NOMO-1 treated with DMSO at 0.1 percent for 48 hours (cell line): ENCODE measurements at regions not wholly inside any gene's neighbourhood (a gene's known extent, or its start where the extent isn't known, plus 50 kb on each side); places are given as distances from the start of the nearest gene placed in this dataset.

Experiments used
- DNase-seq: peaks from one replicate; lab custom pipeline; 2025; ENCODE audit not compliant: unreplicated experiment; lab: John Stamatoyannopoulos, UW

DNA sequence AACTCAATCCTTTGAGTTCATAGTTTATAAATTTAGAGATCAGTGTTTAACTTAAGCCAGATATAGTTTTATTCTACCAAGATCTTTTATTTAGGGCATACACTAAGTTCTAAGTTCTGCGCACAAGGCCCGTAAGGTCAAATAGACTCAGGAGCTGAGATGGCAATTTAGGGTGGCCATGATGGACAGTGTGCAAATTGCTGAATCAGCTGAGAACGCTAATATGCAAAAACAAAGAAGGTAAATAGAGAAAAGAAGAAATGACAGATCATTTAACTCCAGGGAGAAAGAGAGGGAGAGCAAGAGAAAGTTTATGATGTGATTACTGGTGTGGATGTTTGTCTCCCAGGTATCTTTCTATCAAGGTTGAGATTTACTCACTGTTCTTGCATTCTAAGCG, 678.5 kb downstream of the OTOL1 start:
- no peak for DNase-seq

DNA sequence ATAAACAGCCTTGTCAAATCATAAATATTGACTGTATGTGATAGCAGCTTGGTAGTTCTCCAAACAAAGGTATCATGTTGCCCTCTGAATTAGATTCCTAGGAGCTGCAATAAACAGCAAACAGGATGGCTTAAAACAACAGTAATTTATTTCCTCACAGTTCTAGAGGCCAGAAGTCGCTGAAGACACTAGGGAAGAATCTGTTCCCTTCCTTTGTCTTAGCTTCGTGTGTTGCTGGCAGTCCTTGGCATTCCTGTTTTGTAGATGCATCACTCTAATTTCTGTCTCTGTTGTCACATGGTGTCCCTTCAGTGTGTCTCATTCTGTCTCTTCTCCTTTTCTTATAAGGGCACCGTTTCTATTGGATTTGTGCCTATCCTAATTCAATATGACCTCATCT, 679.3 kb downstream of the OTOL1 start:
- DNase-seq, result no peak

DNA sequence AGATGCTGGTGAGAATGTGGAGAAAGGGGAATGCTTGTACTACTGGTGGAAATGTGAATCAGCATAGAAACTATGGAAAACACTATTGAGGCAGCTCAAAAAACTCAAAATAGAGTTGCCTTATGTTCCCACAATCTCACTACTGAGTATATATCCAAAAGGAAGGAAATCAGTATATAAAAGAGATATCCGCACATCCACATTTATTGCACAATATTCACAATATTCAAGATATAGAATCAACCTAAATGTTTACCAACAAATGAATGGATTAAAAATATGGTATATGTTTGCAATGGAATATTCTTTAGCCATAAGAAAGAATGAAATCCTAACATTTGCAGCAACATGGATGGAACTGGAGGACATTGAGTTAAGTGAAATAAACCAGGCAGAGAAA, 686.8 kb downstream of the OTOL1 start:
- DNase-seq, result no peak

DNA sequence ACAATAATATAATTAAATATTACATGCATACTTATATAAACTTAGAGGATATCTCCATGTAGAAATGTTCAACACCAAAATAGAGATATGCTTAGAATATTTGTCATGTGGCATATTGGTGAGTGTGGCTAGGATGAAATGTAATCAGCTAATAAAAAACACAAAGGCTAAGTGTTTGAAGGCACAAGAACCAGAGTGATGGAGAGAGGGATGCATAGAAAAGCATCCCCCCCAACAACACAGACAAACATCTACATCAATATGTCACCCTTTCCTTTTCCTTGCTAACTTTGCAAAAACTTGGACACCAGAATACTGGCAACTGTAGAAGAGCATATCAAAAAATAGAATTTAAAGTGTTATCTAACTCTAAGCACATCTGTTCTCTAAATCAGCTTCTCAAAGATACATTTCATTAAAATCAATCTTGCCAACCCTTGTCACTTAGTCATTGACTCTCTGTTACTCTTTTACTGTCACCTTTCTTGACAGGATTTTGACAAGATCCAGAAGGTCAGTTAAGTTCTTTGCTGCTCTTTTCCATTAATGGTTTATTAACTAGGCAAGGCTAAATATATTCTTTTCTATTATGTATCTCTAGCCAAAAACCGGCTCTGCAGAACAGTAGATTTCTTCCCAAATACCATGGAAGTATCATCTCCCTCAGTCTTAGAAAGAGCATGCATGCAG, 695.9 kb downstream of the OTOL1 start:
- DNase-seq, result no peak

DNA sequence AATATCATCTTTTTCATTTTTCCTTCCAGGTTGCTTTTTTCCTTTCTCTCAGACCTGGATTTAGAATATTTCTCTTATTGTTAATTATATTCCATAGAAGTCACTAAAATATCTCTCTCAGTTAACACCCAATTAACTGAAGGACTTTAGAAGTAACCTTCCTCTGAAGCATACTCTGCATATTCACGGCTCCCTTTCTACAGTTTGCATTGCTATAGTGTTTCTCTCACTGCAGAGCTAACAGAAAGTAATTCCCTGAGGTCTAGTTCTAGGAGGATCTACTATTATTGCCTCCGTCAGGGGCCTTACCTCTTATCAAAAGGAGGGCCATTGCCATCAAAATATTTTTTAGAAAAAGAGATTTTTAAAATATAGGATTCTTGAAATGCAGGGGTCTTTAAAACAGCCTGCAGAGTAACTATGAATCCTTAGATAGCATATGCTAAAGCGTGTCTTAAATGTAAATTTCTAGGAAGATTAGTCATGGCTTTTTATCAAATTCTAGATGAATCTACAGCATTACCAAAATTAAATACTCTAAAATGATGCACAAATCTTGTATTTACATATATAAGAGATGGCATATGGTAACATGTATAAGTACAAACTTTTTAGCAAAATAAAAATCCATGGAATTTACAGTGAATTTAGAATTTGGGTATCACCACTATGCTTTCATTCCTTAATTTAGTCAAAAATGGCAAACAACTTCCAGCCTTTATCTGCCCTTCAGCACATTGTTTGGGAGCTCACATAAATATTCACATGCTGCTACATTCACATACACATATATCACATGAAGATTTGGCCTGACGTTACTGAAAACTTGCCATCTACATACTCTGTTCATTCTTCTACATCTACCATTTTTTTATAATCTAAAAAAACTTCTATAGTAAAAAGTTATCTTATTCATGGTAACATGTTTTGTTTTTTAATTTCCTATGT, 696.8 kb downstream of the OTOL1 start:
- DNase-seq, result no peak

DNA sequence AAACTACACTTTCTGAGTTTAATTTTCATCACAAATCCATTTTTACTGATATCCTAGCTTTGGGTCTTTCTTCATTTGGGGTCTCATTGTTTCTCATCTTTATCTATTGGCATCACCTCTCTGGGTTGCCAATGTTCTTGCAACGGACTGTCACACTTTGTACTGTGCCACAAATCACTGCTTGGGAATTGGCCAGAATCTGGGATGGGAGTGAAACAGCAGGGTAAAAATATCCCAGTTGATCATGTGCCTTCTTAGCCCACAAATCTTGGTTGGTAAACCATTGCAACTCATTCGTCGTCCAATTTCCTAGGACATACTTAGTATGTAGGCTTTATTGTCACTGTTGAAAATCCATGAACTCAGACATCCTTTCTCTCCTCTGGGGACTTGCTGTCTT, 698.5 kb downstream of the OTOL1 start:
- no peak for DNase-seq

DNA sequence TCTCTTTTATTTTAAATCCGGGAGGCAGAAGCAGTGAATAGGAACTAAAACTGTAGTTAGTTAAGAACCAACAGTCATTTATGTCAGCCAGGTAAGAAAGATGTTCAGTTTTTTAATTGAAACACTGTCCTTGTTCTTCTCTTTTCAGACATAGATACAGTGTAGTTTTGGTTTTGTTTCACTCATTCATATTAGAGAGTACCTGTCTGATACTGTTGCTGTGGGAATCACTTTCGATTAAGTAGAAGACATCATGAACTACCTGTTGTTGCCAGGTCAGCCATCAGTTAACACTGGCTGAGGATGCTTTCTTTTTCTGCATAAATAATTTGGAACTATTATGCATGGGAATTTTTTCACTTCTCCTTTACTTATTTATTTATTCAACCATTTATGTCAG, 700.4 kb downstream of the OTOL1 start:
- DNase-seq, result no peak

DNA sequence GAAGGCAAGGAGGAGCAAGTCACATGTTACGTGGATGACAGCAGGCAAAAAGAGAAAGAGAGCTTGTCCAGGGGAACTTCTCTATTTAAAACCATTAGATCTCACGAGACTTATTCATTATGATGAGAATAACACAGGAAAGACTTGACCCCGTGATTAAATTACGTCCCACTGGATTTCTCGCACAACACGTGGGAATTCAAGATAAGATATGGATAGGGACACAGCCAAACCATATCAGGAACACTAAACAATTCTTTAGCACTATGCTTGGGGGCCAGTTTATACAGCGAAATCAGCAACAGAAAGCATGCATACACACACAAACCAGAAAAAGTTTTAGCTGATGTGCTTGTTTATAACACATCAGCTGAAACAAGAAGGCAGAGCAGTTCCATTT, 704.2 kb downstream of the OTOL1 start:
- no peak for DNase-seq

DNA sequence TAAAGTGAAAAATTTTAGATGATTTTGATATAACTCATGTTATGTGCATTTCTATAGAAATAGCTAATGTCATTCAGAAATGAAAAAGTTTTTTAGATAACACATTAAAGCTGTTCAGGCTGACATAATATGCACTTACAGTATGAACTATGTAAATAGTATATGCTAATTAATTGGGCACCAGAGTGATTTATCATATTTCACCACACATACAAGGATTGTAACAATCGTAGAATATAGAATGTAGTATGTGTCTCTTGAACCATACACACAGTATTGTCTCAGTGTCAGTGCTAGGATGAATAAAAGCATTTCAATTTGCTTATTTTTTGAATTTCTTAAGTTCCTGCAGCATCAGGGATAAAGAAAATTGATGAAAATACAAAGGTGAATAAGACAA, 710.0 kb downstream of the OTOL1 start:
- DNase-seq, result no peak

DNA sequence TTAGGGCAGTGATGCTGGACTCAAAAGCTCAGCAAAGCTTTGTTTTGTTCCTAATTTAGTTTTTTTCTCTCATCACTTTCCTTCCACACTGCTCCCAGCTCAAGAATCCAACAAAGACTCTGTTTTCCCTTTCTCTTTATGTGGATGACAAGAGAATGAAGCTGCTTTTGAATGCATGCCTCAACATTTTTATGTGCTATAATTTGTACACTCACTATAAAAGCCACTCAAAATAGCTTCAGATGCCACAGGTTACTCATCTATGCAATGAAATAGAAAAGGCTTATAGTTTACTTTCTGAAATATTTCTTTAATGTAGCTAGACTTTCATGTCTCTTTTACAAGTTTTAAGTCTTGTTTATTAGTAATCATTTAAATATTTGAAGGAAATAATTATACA, 714.9 kb downstream of the OTOL1 start:
- no peak for DNase-seq

DNA sequence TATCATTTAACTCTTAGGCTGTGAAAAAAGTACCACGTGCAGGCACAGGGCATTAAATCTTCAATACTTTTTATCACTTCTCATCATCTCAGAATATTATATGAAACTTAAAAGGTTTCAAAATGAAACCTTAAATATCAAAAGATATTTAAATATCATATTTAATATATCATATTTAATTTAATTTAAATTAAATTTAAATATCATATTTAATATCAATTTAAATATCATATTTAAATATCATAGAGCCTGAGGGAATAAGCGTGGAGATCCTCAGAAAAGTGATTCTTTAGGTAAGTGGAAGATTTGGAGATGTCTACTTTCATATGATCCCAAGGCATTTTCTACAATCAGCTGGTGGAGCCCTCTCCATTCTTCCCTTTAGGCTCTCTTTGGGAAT, 716.6 kb downstream of the OTOL1 start:
- DNase-seq, result no peak

DNA sequence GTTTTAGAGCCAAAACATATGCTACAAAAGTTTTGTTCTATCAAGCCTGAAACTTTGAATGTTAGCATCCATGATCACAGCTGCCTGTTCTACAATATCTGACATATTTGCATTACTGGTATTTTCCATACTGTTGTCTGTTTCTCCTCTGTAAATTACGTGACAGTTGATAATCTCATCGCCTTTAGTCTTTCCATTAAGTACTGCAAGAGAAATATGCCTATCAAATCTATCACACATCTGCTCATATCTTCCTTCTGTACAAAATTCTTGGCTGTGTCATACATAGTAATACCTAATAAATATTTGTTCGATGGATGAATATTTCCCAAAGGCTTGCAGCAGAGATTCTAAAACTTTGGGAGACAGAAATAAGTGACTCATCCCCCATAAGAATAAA, 717.3 kb downstream of the OTOL1 start:
- no peak for DNase-seq

DNA sequence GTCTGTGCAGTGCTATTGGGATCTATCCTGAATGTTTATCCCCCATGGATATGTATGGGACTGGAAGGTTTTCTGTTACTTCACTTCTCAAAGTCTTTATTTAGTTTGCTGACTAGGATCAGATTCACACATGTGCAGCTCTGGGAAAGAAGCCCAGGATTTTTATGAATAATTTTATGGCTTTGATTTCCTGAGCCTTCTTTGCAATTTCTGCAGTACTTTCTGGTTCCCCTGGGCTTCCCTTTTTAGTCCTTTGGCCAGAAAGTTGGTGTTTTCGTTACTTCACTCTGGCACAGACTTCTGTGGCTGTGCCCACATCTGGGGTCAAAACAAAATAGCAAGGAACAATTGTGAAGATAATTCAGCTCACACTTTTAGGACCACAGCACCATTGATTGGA, 721.0 kb downstream of the OTOL1 start:
- DNase-seq, result no peak

DNA sequence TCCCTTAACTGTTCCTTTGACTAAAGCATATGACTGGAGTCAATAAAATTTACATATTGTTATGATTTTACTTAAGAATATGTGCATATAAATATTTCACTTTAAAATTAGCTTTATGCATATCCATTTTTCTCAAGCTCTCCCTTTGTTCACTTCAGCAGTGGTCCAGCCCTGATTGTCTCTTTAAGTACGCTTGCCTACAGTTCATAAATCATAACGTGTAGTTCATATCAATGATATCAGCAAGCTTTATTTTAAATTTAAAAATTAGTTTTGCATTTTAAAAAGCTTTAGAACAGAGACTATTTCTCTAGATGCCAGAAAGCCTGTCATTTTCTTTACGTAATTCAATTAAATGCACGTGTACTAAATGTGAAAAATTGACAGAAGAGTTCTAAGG, 721.9 kb downstream of the OTOL1 start:
- no peak for DNase-seq

DNA sequence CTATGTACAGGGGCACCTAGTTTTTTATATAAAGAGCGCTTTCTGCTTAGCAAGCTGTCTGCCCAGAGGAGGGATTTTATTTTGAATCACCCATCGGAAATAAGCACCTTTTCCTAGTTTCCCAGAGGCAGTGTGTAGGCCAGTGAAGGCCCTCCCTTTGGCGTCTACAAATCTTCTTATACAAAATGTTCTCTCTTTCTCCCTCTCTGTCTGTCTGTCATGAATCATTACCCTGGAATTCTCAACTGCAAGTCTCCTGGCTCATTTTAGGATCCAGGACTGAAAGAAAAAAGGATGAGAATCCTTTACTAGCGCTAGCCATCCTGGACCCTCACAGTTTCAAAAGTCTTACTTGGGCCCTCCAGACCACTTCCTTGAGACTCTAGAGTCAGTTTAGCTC, 728.1 kb downstream of the OTOL1 start:
- no peak for DNase-seq

DNA sequence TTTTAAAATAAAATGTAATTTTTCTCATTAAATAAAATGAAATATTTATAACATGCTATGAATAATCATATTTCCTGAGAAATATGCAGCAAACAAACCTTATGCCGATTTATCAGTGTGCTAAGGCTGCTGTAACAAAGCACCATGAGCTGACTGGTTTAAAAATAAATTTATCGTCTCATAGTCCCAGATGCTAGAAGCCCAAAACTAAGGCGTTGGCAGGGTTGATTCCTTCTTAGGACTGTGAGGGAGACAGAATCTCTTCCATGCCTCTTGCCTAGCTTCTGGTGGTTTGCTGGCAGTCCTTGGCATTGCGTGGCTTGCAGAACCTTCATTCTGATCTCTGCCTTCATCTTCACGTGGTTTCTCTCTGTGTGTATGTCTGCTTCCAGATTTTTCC, 740.3 kb downstream of the OTOL1 start:
- DNase-seq, result no peak

DNA sequence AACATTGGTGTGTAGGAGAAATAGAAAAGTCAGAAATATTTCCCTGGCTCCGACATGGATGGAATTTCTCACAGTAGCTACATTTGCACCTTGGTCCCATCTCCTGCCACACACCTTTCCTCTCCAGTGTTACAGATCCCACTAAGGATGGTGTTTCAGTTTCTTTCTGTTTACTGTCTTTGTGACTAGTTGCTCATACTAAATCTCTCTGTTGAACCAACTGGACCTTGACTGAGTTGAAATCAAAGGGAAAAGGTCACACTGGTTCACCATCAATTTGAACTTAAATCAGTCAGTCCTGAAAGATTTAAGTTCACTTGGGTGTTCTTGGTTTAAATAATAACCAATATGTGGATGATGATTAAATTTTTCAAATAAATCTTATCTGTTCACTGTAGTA, 754.2 kb downstream of the OTOL1 start:
- no peak for DNase-seq

DNA sequence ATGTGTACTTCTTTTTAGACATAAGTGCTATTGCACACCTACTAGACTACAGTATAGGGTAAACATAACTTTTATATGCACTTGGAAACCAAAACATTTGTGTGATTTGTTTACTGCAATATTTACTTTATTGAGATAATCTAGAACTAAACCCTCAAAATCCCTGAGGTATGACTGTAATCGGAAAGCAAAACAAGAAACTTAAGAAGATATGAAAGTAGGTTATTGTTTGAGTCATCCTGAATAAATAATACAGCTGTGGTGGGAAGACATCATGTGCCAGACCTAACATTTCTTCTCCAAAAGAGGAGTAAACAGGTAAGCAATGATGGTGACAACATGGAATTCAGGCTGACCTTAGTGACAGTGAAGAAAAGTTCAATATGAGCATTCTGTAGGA, 765.5 kb downstream of the OTOL1 start:
- no peak for DNase-seq

DNA sequence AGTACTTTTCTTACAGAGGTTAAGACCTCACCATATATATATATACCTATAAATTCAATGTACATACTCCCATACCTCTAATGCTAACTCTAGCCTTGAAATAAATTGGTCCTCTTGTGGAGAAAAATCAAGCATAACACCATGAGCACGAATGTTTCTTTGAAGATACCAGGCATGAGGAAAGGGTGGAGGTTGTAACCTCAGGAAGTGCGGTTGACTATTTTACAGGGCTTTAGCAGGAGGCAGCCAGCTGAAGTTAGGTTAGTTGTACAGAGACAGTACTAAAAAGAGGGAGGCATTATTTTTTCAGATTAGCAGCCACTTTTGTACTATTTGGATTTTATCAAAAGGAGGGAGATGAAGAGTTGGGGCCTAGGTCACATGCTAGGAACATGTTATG, 767.0 kb downstream of the OTOL1 start:
- no peak for DNase-seq

DNA sequence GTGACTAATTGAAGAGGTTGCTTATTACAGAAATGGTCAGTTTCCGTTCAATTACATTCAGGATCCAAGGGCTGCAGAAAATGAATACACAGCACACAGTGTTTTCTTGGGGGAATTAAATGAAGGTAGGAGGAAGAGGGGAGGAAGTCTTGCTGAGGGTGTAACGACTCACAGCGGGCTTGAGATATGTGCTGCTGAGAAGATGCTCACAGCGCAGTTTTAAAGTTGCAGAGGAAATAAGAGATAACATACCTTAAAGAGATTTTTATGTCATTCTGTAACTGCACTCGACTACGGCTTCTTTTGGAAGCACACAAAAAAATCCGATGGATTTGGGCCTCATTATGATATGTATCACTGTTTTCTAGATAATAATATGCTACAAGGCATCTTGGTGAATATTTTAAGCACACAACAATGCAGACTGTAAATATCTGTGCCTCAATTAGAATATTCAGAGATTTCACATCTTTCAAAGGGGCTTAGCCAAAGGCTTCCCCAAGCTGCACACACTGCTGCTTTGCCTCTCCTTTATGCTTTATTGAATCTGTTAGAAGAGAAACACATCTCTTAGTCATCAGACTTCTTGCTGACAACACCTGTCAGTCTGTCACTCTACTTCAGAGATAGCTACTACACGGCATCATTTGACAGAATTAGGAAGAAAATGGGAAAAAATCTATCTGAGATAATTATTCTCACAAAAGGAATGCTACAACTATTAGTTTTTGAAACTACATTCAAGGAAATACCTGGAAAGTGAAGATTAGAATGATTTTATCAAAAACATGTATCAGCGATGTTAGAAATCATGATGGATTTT, 773.2 kb downstream of the OTOL1 start:
- DNase-seq, result no peak

DNA sequence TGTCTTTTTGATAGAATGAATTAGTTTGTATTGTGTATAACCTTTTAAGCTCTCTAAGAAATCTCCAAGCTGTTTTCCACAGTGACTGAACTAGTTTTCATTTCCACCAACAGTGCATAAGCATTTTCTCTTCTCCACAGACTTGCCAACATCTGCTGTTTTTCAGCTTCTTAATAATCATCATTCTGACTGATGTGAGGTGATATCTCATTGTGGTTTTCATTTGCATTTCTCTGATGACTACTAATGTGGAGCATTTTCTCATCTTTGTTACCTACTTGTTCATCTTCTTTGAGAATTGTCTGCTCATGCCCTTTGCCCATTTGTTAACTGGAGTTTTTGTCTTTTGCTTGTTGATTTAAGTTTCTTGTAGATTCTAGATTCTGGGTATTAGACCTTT, 777.5 kb downstream of the OTOL1 start:
- DNase-seq, result no peak

DNA sequence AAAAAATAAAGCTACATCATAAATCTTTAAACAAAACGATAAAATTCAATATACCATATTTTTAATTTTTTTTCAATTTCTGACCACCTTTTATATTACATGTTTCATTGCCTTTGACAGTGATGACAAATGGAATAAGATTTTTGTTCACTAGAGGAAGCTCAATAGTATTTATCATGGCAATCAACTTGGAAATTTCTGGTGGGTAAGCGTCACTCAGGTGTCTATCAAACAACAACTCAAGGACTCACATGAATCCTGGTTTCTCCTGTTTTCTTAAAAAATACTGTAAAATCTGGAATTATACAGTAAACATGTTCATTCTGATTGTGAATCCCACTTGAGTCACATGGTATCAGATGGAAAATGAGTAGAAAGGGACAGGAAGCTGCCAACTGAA, 782.2 kb downstream of the OTOL1 start:
- no peak for DNase-seq
